ENCODE measurements at regions not wholly inside any gene's neighbourhood (a gene's known extent, or its start where the extent isn't known, plus 50 kb on each side); places are given as distances from the start of the nearest gene placed in this dataset.
"Not testable (repeated sequence)": the region's sequence is repeated elsewhere in the genome, so short reads cannot be mapped to it uniquely, and the experiment has no call there.

GRCh38 chr4:58871509-58871908 is 1761.3 kb upstream of the IGFBP7 start:
- no peak for DNase-seq

- DNase-seq: no peak
Measured at GRCh38 chr4:58849026-58849425, 1738.8 kb upstream of the IGFBP7 start.

- no peak for DNase-seq
Measured at GRCh38 chr4:58843455-58843854, 1733.3 kb upstream of the IGFBP7 start.

- no peak for DNase-seq
Measured at GRCh38 chr4:58833126-58833525, 1722.9 kb upstream of the IGFBP7 start.

- no peak for DNase-seq
Measured at GRCh38 chr4:58825278-58825677, 1715.1 kb upstream of the IGFBP7 start.

GRCh38 chr4:58818560-58818959 is 1708.4 kb upstream of the IGFBP7 start:
- DNase-seq: not testable (repeated sequence)

- DNase-seq: no peak
Measured at GRCh38 chr4:58809948-58810347, 1699.8 kb upstream of the IGFBP7 start.

- no peak for DNase-seq
Measured at GRCh38 chr4:58809366-58809765, 1699.2 kb upstream of the IGFBP7 start.

GRCh38 chr4:58808817-58809216 is 1698.6 kb upstream of the IGFBP7 start:
- DNase-seq: no peak

- no peak for DNase-seq
Measured at GRCh38 chr4:58807843-58808615, 1697.8 kb upstream of the IGFBP7 start.

- DNase-seq: no peak
Measured at GRCh38 chr4:58776627-58777026, 1666.4 kb upstream of the IGFBP7 start.

- DNase-seq: no peak
Measured at GRCh38 chr4:58767598-58767997, 1657.4 kb upstream of the IGFBP7 start.

- no peak for DNase-seq
Measured at GRCh38 chr4:58766763-58767162, 1656.6 kb upstream of the IGFBP7 start.

GRCh38 chr4:58761563-58761962 is 1651.4 kb upstream of the IGFBP7 start:
- no peak for DNase-seq

- DNase-seq: peak; percentile 29
Measured at GRCh38 chr4:58760737-58761136, 1650.6 kb upstream of the IGFBP7 start.

- no peak for DNase-seq
Measured at GRCh38 chr4:58760100-58760499, 1649.9 kb upstream of the IGFBP7 start.

- no peak for DNase-seq
Measured at GRCh38 chr4:58749206-58749605, 1639.0 kb upstream of the IGFBP7 start.

GRCh38 chr4:58740897-58741296 is 1630.7 kb upstream of the IGFBP7 start:
- no peak for DNase-seq

GRCh38 chr4:58739275-58739674 is 1629.1 kb upstream of the IGFBP7 start:
- DNase-seq: no peak

GRCh38 chr4:58738375-58738774 is 1628.2 kb upstream of the IGFBP7 start:
- no peak for DNase-seq

- DNase-seq: no peak
Measured at GRCh38 chr4:58734030-58734674, 1624.0 kb upstream of the IGFBP7 start.

GRCh38 chr4:58732973-58733372 is 1622.8 kb upstream of the IGFBP7 start:
- DNase-seq: no peak

- no peak for DNase-seq
Measured at GRCh38 chr4:58723954-58724353, 1613.8 kb upstream of the IGFBP7 start.

- no peak for DNase-seq
Measured at GRCh38 chr4:58711039-58711438, 1600.9 kb upstream of the IGFBP7 start.

GRCh38 chr4:58688568-58688967 is 1578.4 kb upstream of the IGFBP7 start:
- DNase-seq: no peak

All from NCI-H1694 treated with DMSO at 0.1 percent for 48 hours (cell line).